Liver (tissue), 8 donors: ENCODE measurements at regions not wholly inside any gene's neighbourhood (a gene's known extent, or its start where the extent isn't known, plus 50 kb on each side); places are given as distances from the start of the nearest gene placed in this dataset.

Experiments used
- DNase-seq: peaks from one replicate; pipeline ENCODE4 v3.0.0-alpha.2; 2017; ENCODE audit warnings: low spot score
- H3K27ac ChIP-seq, 2 donors: one replicate each; pipeline ENCODE4 v1.7.0; 2013; ENCODE audit warnings: inconsistent platforms in 2 of 2, low read length in 2 of 2, control low read depth in 1 of 2, low read depth in 1 of 2, mild to moderate bottlenecking in 1 of 2
- H3K27me3 ChIP-seq, 4 donors: one replicate each; pipeline versions ENCODE4 v1.6.1 to v1.7.0; 2013; ENCODE audit warnings: low read length in 3 of 4, inconsistent platforms in 1 of 4, mild to moderate bottlenecking in 1 of 4, moderate library complexity in 1 of 4; ENCODE audit not compliant: control insufficient read depth in 4 of 4, insufficient read depth in 4 of 4
- H3K36me3 ChIP-seq, 4 donors: one replicate each; pipeline versions ENCODE4 v1.6.1 to v1.7.0; 2013; ENCODE audit warnings: low read length in 3 of 4, mild to moderate bottlenecking in 3 of 4, low read depth in 1 of 4, moderate library complexity in 1 of 4; ENCODE audit not compliant: control insufficient read depth in 4 of 4, insufficient read depth in 3 of 4
- H3K4me1 ChIP-seq, 4 donors: one replicate each; pipeline versions ENCODE4 v1.6.1 to v1.7.0; 2013; ENCODE audit warnings: low read length in 3 of 4, mild to moderate bottlenecking in 3 of 4, moderate library complexity in 1 of 4; ENCODE audit not compliant: control insufficient read depth in 4 of 4, insufficient read depth in 4 of 4
- H3K4me3 ChIP-seq, 3 donors: one replicate each; pipeline versions ENCODE4 v1.6.1 to v1.7.0; 2013; ENCODE audit warnings: low read length in 3 of 3, control low read depth in 1 of 3, low read depth in 1 of 3, mild to moderate bottlenecking in 1 of 3
- H3K9ac ChIP-seq, 2 donors: one replicate each; pipeline ENCODE4 v1.7.0; 2013; ENCODE audit warnings: low read length in 2 of 2, mild to moderate bottlenecking in 2 of 2, moderate library complexity in 2 of 2, control low read depth in 1 of 2, low read depth in 1 of 2
- H3K9me3 ChIP-seq, 4 donors: one replicate each; pipeline versions ENCODE4 v1.6.1 to v1.7.0; 2013; ENCODE audit warnings: low read length in 3 of 4; ENCODE audit not compliant: control insufficient read depth in 4 of 4
- EGR1 ChIP-seq, 2 donors: IDR thresholded peaks; 2 replicates each; pipeline ENCODE4 v1.6.1; 2016 to 2018; ENCODE audit warnings: antibody characterized with exemption in 2 of 2, low read depth in 2 of 2
- FOXA1 ChIP-seq: IDR thresholded peaks from 2 replicates; pipeline ENCODE4 v1.6.1; 2016; ENCODE audit warnings: antibody characterized with exemption
- FOXA2 ChIP-seq: IDR thresholded peaks from 2 replicates; pipeline ENCODE4 v1.6.1; 2016; ENCODE audit warnings: antibody characterized with exemption
- GABPA ChIP-seq, 2 donors: IDR thresholded peaks in 1 of 2; conservative IDR thresholded peaks in 1 of 2; 2 replicates each; pipeline ENCODE4 v1.6.1; 2016; ENCODE audit warnings: antibody characterized with exemption in 2 of 2, mild to moderate bottlenecking in 1 of 2, moderate library complexity in 1 of 2
- HNF4A ChIP-seq, 2 donors: conservative IDR thresholded peaks; 2 replicates each; pipeline ENCODE4 v1.6.1; 2016; ENCODE audit warnings: antibody characterized with exemption in 2 of 2, mild to moderate bottlenecking in 2 of 2
- JUND ChIP-seq, 2 donors: IDR thresholded peaks; 2 replicates each; pipeline ENCODE4 v1.6.1; 2016; ENCODE audit warnings: antibody characterized with exemption in 2 of 2
- NR2F2 ChIP-seq: IDR thresholded peaks from 2 replicates; pipeline ENCODE4 v1.6.1; 2016; ENCODE audit warnings: antibody characterized with exemption
- RXRA ChIP-seq, 2 donors: IDR thresholded peaks; 2 replicates each; pipeline ENCODE4 v1.6.1; 2017 to 2018; ENCODE audit warnings: antibody characterized with exemption in 2 of 2, mild to moderate bottlenecking in 1 of 2
- WGBS: extraction: QIAGEN DNeasy Blood & Tissue Kit; methylation state at CpG from one replicate; pipeline ENCODE4 v1.1.7; 2013; 5-methylcytosine and 5-hydroxymethylcytosine counted together
- TF ChIP-seq, protein P1 (sequence below): IDR thresholded peaks from 2 replicates; pipeline ENCODE4 v1.6.1; 2016; ENCODE audit warnings: antibody characterized with exemption
- TF ChIP-seq, protein P2 (sequence below): IDR thresholded peaks from 2 replicates; pipeline ENCODE4 v1.6.1; 2016; ENCODE audit warnings: antibody characterized with exemption
- TF ChIP-seq, protein P3 (sequence below): fragments of 150-350 bp; IDR thresholded peaks from 2 replicates; pipeline ENCODE4 v1.5.1; 2017; ENCODE audit warnings: improper control_type of control experiment, low read depth, low read length; ENCODE audit not compliant: missing input control
- TF ChIP-seq, protein P4 (sequence below): IDR thresholded peaks from 2 replicates; pipeline ENCODE4 v1.6.1; 2016; ENCODE audit warnings: antibody characterized with exemption, mild to moderate bottlenecking
- donor health status: healthy.
- donor health status: healthy.
- donor health status: healthy.
- donor health status: healthy.
- donor health status: healthy.

DNA sequence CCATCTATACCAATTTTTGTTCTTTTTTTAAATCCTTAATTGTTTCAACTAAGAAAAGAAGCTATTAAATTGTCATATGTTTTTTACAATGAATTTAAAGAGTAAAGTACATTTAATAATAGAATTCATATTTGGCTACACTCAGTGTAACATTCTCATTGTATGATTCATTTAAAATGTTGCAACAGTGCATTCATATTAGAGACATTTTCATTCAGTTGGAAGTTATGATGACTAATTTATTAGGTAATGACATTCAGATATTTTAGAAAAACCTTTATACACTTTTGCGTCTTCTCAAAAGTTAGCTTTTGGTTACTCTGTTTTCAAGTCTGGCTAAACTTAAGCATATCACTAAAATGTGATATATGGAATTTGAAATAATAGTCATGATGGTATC lies 887.5 kb upstream of the NRXN1 start:
- no peak overlapping the region for H3K4me3 ChIP-seq
- WGBS, result 92% methylated on average over 1 of the region's 1 CpG
- no peaks in the 10 kb centered on the region for H3K36me3 ChIP-seq
- no peaks in the 10 kb centered on the region for H3K27me3 ChIP-seq
- peaks cover 0 to 6% (median 1%) of the 10 kb centered on the region in 4 donors for H3K9me3 ChIP-seq
- H3K27ac ChIP-seq, result no peak overlapping the region
- H3K9ac ChIP-seq, result no peak overlapping the region
- H3K4me1 ChIP-seq, result no peaks in the 10 kb centered on the region
- TF ChIP-seq HNF4A (conservative IDR thresholded peaks at IDR 0.05), result no peak
- TF ChIP-seq FOXA1, result no peak
- TF ChIP-seq, protein P1, sequence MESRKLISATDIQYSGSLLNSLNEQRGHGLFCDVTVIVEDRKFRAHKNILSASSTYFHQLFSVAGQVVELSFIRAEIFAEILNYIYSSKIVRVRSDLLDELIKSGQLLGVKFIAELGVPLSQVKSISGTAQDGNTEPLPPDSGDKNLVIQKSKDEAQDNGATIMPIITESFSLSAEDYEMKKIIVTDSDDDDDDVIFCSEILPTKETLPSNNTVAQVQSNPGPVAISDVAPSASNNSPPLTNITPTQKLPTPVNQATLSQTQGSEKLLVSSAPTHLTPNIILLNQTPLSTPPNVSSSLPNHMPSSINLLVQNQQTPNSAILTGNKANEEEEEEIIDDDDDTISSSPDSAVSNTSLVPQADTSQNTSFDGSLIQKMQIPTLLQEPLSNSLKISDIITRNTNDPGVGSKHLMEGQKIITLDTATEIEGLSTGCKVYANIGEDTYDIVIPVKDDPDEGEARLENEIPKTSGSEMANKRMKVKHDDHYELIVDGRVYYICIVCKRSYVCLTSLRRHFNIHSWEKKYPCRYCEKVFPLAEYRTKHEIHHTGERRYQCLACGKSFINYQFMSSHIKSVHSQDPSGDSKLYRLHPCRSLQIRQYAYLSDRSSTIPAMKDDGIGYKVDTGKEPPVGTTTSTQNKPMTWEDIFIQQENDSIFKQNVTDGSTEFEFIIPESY, result no peak
- no peak for TF ChIP-seq EGR1 (IDR thresholded peaks at IDR 0.05; ENCODE audit: low read depth in 2 of 2)
- DNase-seq, result no peak

DNA sequence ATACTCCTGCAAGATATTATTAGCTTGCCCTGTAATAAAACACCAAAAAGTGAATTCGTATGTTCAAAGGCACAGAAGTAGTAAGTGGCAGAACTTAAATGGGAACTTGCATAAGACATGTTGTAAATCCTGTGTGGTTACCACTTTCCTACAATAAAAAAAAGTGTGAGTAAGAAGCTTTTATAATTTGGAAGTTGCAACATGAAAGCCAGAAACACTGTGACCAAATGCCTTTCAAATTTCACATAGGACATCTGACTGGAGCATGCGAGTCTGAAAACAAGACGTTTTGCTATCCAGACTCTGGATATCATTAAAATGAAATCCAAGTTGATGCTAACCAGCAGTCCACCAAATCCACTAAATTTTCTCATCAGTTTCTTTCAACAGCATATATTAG lies 886.2 kb upstream of the NRXN1 start:
- Histone ChIP-seq H3K4me3 (no peak overlapping the region), H3K27ac (no peak overlapping the region), H3K9ac (no peak overlapping the region), H3K36me3 (no peaks in the 10 kb centered on the region), H3K9me3 (no peaks in the 10 kb centered on the region), H3K27me3 (no peaks in the 10 kb centered on the region), H3K4me1 (no peaks in the 10 kb centered on the region)
- 79% methylated on average over 3 of the region's 3 CpGs for WGBS
- TF ChIP-seq JUND (IDR thresholded peaks at IDR 0.05) (no peak), NR2F2 (no peak), GABPA (IDR thresholded peaks at IDR 0.05 in 1 of 2, conservative IDR thresholded peaks at IDR 0.05 in 1 of 2) (no peak), FOXA2 (no peak), RXRA (IDR thresholded peaks at IDR 0.05) (no peak)
- TF ChIP-seq, protein P1, result no peak
- TF ChIP-seq, protein P2, sequence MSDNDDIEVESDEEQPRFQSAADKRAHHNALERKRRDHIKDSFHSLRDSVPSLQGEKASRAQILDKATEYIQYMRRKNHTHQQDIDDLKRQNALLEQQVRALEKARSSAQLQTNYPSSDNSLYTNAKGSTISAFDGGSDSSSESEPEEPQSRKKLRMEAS, result no peak
- TF ChIP-seq, protein P3, sequence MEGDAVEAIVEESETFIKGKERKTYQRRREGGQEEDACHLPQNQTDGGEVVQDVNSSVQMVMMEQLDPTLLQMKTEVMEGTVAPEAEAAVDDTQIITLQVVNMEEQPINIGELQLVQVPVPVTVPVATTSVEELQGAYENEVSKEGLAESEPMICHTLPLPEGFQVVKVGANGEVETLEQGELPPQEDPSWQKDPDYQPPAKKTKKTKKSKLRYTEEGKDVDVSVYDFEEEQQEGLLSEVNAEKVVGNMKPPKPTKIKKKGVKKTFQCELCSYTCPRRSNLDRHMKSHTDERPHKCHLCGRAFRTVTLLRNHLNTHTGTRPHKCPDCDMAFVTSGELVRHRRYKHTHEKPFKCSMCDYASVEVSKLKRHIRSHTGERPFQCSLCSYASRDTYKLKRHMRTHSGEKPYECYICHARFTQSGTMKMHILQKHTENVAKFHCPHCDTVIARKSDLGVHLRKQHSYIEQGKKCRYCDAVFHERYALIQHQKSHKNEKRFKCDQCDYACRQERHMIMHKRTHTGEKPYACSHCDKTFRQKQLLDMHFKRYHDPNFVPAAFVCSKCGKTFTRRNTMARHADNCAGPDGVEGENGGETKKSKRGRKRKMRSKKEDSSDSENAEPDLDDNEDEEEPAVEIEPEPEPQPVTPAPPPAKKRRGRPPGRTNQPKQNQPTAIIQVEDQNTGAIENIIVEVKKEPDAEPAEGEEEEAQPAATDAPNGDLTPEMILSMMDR, result no peak
- TF ChIP-seq, protein P4, sequence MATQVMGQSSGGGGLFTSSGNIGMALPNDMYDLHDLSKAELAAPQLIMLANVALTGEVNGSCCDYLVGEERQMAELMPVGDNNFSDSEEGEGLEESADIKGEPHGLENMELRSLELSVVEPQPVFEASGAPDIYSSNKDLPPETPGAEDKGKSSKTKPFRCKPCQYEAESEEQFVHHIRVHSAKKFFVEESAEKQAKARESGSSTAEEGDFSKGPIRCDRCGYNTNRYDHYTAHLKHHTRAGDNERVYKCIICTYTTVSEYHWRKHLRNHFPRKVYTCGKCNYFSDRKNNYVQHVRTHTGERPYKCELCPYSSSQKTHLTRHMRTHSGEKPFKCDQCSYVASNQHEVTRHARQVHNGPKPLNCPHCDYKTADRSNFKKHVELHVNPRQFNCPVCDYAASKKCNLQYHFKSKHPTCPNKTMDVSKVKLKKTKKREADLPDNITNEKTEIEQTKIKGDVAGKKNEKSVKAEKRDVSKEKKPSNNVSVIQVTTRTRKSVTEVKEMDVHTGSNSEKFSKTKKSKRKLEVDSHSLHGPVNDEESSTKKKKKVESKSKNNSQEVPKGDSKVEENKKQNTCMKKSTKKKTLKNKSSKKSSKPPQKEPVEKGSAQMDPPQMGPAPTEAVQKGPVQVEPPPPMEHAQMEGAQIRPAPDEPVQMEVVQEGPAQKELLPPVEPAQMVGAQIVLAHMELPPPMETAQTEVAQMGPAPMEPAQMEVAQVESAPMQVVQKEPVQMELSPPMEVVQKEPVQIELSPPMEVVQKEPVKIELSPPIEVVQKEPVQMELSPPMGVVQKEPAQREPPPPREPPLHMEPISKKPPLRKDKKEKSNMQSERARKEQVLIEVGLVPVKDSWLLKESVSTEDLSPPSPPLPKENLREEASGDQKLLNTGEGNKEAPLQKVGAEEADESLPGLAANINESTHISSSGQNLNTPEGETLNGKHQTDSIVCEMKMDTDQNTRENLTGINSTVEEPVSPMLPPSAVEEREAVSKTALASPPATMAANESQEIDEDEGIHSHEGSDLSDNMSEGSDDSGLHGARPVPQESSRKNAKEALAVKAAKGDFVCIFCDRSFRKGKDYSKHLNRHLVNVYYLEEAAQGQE, result no peak
- DNase-seq, result no peak
